Choroid plexus epithelial cell (primary cell): ENCODE measurements at regions not wholly inside any gene's neighbourhood (a gene's known extent, or its start where the extent isn't known, plus 50 kb on each side); places are given as distances from the start of the nearest gene placed in this dataset.
"Not testable (repeated sequence)": the region's sequence is repeated elsewhere in the genome, so short reads cannot be mapped to it uniquely, and the experiment has no call there.

ENCODE experiments used
- DNase-seq: peaks from one replicate; pipeline ENCODE4 v3.0.0-alpha.2; 2010; ENCODE audit warnings: low read depth
- H3K4me3 ChIP-seq: 2 replicates; pipeline ENCODE4 v1.5.1; 2011; ENCODE audit warnings: low read depth, mild to moderate bottlenecking, control low read depth, low read length, moderate library complexity
- CTCF ChIP-seq: conservative IDR thresholded peaks from 2 replicates; pipeline ENCODE4 v1.5.1; 2011; ENCODE audit warnings: low read depth, mild to moderate bottlenecking, control low read depth, inconsistent platforms, low read length, moderate library complexity

GRCh38 chr2:107556038-107556627 lies 270.6 kb upstream of the RGPD4 start:
- no peak for TF ChIP-seq CTCF
- H3K4me3 ChIP-seq, result no peak overlapping the region
- DNase-seq, result no peak

- no peak for DNase-seq
- H3K4me3 ChIP-seq, result no peak overlapping the region
- TF ChIP-seq CTCF, result no peak
Observed at GRCh38 chr2:107558295-107558694, 268.4 kb upstream of the RGPD4 start.

DNA sequence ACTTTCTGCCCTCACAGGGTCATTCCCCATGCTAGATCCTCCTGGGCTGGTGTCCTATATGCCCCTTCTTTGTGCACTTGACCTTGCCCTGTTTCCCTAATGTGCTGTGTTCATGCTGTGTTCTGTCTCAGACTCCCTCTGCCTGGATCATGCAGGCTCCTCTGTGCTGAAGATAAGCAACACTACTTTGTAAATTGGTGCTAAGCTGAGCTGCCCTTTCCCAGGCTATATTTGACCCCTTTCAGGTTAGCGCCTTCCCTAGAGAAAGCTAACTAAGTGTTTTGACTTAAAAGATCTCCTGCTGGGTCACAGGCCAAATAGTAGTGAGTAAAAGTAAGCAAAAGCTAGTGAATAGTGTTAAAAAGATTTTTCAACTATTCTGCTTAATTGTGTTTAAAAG lies 257.2 kb upstream of the RGPD4 start:
- TF ChIP-seq CTCF, result no peak
- H3K4me3 ChIP-seq, result no peak overlapping the region
- no peak for DNase-seq

DNA sequence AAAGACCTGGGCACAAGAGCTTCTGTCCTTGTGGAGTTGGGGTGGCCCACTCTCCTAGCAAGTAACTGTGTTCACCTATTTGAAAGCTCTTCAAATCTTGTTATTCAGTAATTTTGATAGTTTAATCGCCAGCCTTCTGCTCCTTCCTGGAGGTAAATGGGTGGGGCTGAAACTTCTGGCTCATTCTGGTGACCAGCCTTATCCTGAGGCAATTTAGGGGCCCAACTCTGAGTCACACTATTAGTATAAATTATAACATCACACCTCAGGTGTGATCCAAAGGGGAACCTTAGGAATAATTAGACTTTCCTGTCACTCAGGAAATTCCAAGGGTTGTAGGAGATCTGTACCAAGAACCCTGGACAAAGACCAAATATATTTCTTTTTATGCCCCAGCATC lies 255.8 kb upstream of the RGPD4 start:
- TF ChIP-seq CTCF, result no peak
- no peak for DNase-seq
- no peak overlapping the region for H3K4me3 ChIP-seq

DNA sequence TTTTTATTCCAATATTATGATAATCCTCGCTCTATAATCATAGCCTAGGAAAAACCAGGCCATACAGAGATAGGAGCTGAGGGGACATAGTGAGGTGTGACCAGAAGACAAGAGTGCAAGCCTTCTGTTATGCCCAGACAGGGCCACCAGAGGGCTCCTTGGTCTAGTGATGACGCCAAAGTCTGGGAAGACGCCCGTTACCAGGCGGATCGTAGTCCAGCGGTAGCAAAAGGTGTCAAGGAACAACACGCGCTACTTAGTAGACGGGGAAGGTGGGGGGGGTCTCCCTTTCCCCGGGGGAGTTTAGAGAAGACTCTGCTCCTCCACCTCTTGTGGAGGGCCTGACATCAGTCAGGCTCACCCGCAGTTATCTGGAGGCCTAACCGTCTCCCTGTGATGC lies 253.8 kb upstream of the RGPD4 start:
- peak; percentile 50 for DNase-seq
- peak; percentile 44 for TF ChIP-seq CTCF
- not testable (repeated sequence) for H3K4me3 ChIP-seq

DNA sequence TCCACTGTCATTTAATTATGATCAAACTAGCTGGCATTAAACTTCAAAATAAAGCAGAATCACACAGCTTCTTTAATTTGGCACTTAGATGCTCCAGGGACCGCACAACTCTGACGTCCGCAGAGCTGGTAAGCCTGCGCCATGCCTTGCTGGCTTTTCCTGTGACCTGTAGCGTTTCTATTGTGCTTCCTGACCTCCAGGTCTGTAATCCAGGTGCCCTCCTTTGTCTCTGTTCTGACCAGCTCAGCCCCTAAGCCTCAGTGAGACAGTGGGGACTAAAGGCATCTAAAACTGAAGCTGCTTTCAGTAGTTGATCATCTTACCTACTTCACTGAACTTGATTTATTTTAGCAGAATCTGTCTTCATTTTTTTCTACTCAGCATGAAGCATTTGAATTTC lies 249.7 kb upstream of the RGPD4 start:
- DNase-seq, result no peak
- no peak overlapping the region for H3K4me3 ChIP-seq
- TF ChIP-seq CTCF, result no peak

DNA sequence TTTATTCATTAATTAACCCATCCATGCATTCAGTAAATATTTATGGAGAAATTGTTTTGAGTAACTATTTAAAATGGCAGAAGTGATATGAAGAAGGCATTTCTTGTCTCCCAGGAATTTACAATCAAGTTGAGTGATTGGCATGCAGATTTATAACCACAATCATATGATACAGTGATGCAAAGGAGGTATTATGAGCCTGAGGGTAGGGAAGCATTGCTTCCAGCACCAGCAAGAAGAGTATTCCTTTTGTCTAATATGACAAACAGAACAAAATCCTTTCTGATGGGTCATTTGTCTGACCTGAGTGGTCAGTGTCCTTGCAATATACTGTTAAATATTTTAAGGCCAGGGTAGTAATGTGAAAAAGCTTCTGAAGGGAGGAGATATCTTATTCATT lies 244.2 kb upstream of the RGPD4 start:
- no peak overlapping the region for H3K4me3 ChIP-seq
- no peak for DNase-seq
- no peak for TF ChIP-seq CTCF
